PFSK-1 (cell line): ENCODE measurements at regions not wholly inside any gene's neighbourhood (a gene's known extent, or its start where the extent isn't known, plus 50 kb on each side); places are given as distances from the start of the nearest gene placed in this dataset.

Source experiments
- FOXP2 ChIP-seq: optimal IDR thresholded peaks from 2 replicates; pipeline ENCODE3; 2011; ENCODE audit warnings: borderline replicate concordance, control low read depth, inconsistent platforms; ENCODE audit not compliant: insufficient read depth; ENCODE audit errors: extremely low read length, extremely low read depth
- POLR2AphosphoS5 ChIP-seq: IDR thresholded peaks from 2 replicates; pipeline ENCODE4 v1.6.1; 2012; ENCODE audit warnings: low read depth, mild to moderate bottlenecking, control low read depth, low read length, moderate library complexity
- REST ChIP-seq, 2 experiments: IDR thresholded peaks; 2 replicates each; pipeline versions ENCODE4 v1.6.1 to v1.8.0; 2011 to 2012; ENCODE audit warnings: low read depth in 2 of 2, low read length in 2 of 2, control low read depth in 1 of 2, inconsistent platforms in 1 of 2, mild to moderate bottlenecking in 1 of 2, moderate library complexity in 1 of 2; ENCODE audit not compliant: insufficient read depth in 1 of 2
- SIN3A ChIP-seq: IDR thresholded peaks from 2 replicates; pipeline ENCODE4 v1.6.1; 2012; ENCODE audit warnings: mild to moderate bottlenecking, low read length, moderate library complexity, borderline replicate concordance; ENCODE audit not compliant: insufficient read depth
- TAF1 ChIP-seq: IDR thresholded peaks from 2 replicates; pipeline ENCODE4 v1.6.1; 2012; ENCODE audit warnings: low read length, control low read depth, borderline replicate concordance; ENCODE audit not compliant: insufficient read depth

- TF ChIP-seq TAF1 (no peak), FOXP2 (no peak), REST (IDR thresholded peaks at IDR 0.05; ENCODE audit: insufficient read depth in 1 of 2, low read depth in 2 of 2, low read length in 2 of 2) (no peak)
Observed at GRCh38 chr6:86070151-86070550, 427.5 kb upstream of the SYNCRIP start.

DNA sequence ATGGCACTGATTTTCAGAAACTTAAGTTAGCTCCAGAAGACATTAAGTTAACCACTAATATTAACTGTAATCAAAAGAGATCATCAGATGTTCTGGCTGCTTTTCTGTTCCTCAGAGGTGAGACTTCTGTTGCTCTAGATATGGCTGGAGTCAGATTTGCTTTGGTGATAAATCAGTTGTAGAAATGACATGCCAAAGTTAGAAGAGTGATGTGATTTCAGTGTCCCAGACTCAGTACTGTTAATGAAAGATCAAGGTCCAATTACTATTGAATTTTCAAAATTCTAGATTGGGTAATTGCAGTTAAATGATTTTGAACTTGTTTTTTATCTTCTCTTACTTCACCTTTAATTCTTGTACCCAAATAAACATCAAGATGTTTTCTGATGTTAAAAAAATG, 402.4 kb upstream of the SYNCRIP start:
- no peak for TF ChIP-seq SIN3A
- no peak for TF ChIP-seq FOXP2
- TF ChIP-seq TAF1 = no peak
- no peak for TF ChIP-seq REST (IDR thresholded peaks at IDR 0.05; ENCODE audit: insufficient read depth in 1 of 2, low read depth in 2 of 2, low read length in 2 of 2)
- TF ChIP-seq POLR2AphosphoS5 = no peak

DNA sequence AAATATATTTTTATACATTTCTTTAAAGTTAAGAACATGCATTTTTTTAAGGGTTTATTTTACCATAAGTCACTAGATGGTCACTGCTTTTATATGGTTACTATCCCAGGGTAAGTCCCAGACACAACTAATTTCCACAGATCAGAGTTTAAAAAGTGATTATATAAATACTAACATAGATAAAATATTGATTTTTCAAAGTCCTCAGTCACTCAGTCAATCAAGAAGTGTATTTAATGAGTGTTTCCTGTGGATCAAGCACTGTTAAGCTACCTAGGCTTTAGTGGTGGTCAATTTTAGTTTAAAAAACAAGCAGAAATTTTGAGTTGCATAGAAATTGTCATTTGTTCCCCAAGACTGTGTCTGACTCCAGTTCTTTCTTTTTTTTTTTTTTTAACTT, 399.5 kb upstream of the SYNCRIP start:
- TF ChIP-seq POLR2AphosphoS5 (no peak), FOXP2 (no peak), REST (IDR thresholded peaks at IDR 0.05; ENCODE audit: insufficient read depth in 1 of 2, low read depth in 2 of 2, low read length in 2 of 2) (no peak), SIN3A (no peak), TAF1 (no peak)

- no peak for TF ChIP-seq SIN3A
- TF ChIP-seq TAF1 = no peak
- TF ChIP-seq REST (IDR thresholded peaks at IDR 0.05; ENCODE audit: insufficient read depth in 1 of 2, low read depth in 2 of 2, low read length in 2 of 2) = no peak
- TF ChIP-seq FOXP2 = no peak
- TF ChIP-seq POLR2AphosphoS5 = no peak
Observed at GRCh38 chr6:86031713-86032112, 389.0 kb upstream of the SYNCRIP start.

DNA sequence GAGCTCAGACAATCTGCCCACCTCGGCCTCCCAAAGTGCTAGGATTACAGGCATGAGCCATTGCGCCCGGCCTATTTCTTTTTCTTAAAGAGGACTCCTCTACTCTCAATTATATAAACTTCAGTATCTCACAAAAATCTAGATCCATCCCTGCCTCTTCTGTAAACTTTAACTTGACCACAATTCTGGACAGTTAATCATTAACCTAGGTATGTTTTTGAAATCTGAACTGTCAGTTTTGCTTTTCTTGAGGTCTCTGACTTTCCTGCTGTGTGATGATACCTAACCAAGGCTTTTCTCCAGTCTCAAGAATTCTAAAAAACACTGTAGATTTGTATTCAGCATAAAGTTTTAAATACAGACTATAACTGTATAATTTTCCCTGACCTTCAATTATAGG, 388.2 kb upstream of the SYNCRIP start:
- TF ChIP-seq REST (IDR thresholded peaks at IDR 0.05; ENCODE audit: insufficient read depth in 1 of 2, low read depth in 2 of 2, low read length in 2 of 2) (no peak), POLR2AphosphoS5 (no peak), TAF1 (no peak), SIN3A (no peak), FOXP2 (no peak)
